Neural cell (in vitro differentiated cells): ENCODE measurements at regions not wholly inside any gene's neighbourhood (a gene's known extent, or its start where the extent isn't known, plus 50 kb on each side); places are given as distances from the start of the nearest gene placed in this dataset.

ENCODE experiments used
- H2AFZ ChIP-seq: fragments of 200-600, 300-800 bp; sonication (generic), shearing (Covaris generic); 2 replicates; pipeline ENCODE4 v1.6.0; 2014; ENCODE audit warnings: low read depth, mild to moderate bottlenecking, antibody characterized with exemption, low read length, moderate library complexity
- H3F3A ChIP-seq: fragments of 200-600 bp; shearing (Covaris generic); 2 replicates; pipeline ENCODE4 v1.6.1; 2016; ENCODE audit warnings: mild to moderate bottlenecking, moderate library complexity, mixed read lengths, antibody characterized with exemption, low read length; ENCODE audit not compliant: insufficient read depth, poor library complexity, severe bottlenecking
- H3K27ac ChIP-seq: fragments of 200-600, 300-800 bp; sonication (generic), shearing (Covaris generic); 2 replicates; pipeline ENCODE4 v1.5.1; 2014; ENCODE audit warnings: mild to moderate bottlenecking, low read length, moderate library complexity
- H3K27me3 ChIP-seq: fragments of 300-800, 200-600 bp; sonication (generic), shearing (Covaris generic); 2 replicates; pipeline ENCODE4 v1.6.0; 2014; ENCODE audit warnings: mild to moderate bottlenecking, low read depth, low read length, moderate library complexity; ENCODE audit not compliant: insufficient read depth
- H3K36me3 ChIP-seq: fragments of 300-800, 200-600 bp; sonication (generic), shearing (Covaris generic); 2 replicates; pipeline ENCODE4 v1.5.1; 2014; ENCODE audit warnings: mild to moderate bottlenecking, antibody characterized with exemption, low read length, moderate library complexity; ENCODE audit not compliant: insufficient read depth
- H3K4me2 ChIP-seq: fragments of 300-800, 200-600 bp; sonication (generic), shearing (Covaris generic); 2 replicates; pipeline ENCODE4 v1.6.0; 2014; ENCODE audit warnings: mild to moderate bottlenecking, low read length
- H3K4me3 ChIP-seq: fragments of 300-800, 200-600 bp; sonication (generic), shearing (Covaris generic); 2 replicates; pipeline ENCODE4 v1.5.1; 2014; ENCODE audit warnings: mild to moderate bottlenecking, low read length, moderate library complexity
- H3K79me2 ChIP-seq: fragments of 200-600 bp; shearing (Covaris generic); replicated peaks from 2 replicates; pipeline ENCODE4 v1.6.0; 2014; ENCODE audit warnings: mild to moderate bottlenecking, low read length, moderate library complexity; ENCODE audit not compliant: insufficient read depth
- H3K9ac ChIP-seq: fragments of 300-800, 200-600 bp; sonication (generic), shearing (Covaris generic); 2 replicates; pipeline ENCODE4 v1.6.1; 2016; ENCODE audit warnings: mild to moderate bottlenecking, low read length, mixed read lengths
- H3K9me2 ChIP-seq: fragments of 200-600 bp; shearing (Covaris generic); 2 replicates; pipeline ENCODE4 v1.6.1; 2016; ENCODE audit warnings: mild to moderate bottlenecking, low read length, mixed read lengths; ENCODE audit not compliant: insufficient read depth
- H3K9me3 ChIP-seq: fragments of 200-600, 300-800 bp; sonication (generic), shearing (Covaris generic); 2 replicates; pipeline ENCODE4 v1.6.1; 2016; ENCODE audit warnings: mild to moderate bottlenecking, mixed run types, low read length, moderate library complexity, mixed read lengths
- H4K20me1 ChIP-seq: fragments of 200-600 bp; shearing (Covaris generic); 2 replicates; pipeline ENCODE4 v1.6.1; 2016; ENCODE audit warnings: mild to moderate bottlenecking, mixed run types; ENCODE audit not compliant: insufficient read depth
- CTCF ChIP-seq: fragments of 450-650 bp; IDR thresholded peaks from 2 replicates; pipeline ENCODE4 v1.5.1; 2014; ENCODE audit warnings: antibody characterized with exemption, mild to moderate bottlenecking, moderate library complexity; ENCODE audit not compliant: poor library complexity, severe bottlenecking
- EP300 ChIP-seq: fragments of 450-650 bp; conservative IDR thresholded peaks from 2 replicates; pipeline ENCODE4 v1.6.1; 2014; ENCODE audit warnings: antibody characterized with exemption, mild to moderate bottlenecking, moderate library complexity; ENCODE audit not compliant: poor library complexity, severe bottlenecking
- EZH2 ChIP-seq: fragments of 200-600, 300-800 bp; shearing (Covaris generic), sonication (generic); IDR thresholded peaks from 2 replicates; pipeline ENCODE4 v1.6.1; 2014; ENCODE audit warnings: antibody characterized with exemption, low read length, borderline replicate concordance, mild to moderate bottlenecking; ENCODE audit not compliant: insufficient read depth, poor library complexity, severe bottlenecking
- MXI1 ChIP-seq: fragments of 450-650 bp; conservative IDR thresholded peaks from 2 replicates; pipeline ENCODE4 v1.6.1; 2014; ENCODE audit warnings: antibody characterized with exemption, mild to moderate bottlenecking; ENCODE audit not compliant: poor library complexity, severe bottlenecking
- POLR2AphosphoS5 ChIP-seq: IDR thresholded peaks from 2 replicates; pipeline ENCODE4 v1.6.1; 2012
- RAD21 ChIP-seq: fragments of 450-650 bp; conservative IDR thresholded peaks from 2 replicates; pipeline ENCODE4 v1.6.1; 2014; ENCODE audit warnings: antibody characterized with exemption, mild to moderate bottlenecking, moderate library complexity
- REST ChIP-seq: IDR thresholded peaks from 2 replicates; pipeline ENCODE4 v1.6.1; 2012; ENCODE audit warnings: borderline replicate concordance
- SMC3 ChIP-seq: fragments of 450-650 bp; conservative IDR thresholded peaks from 2 replicates; pipeline ENCODE4 v1.6.1; 2014; ENCODE audit warnings: antibody characterized with exemption, mild to moderate bottlenecking, moderate library complexity; ENCODE audit not compliant: poor library complexity
- TAF1 ChIP-seq: IDR thresholded peaks from 2 replicates; pipeline ENCODE4 v1.6.1; 2012; ENCODE audit warnings: low read depth

GRCh38 chr4:14257903-14258302, 630.4 kb upstream of the BOD1L1 start:
- Histone ChIP-seq H3K4me3 (no peak overlapping the region), H3K27ac (no peak overlapping the region), H3K9me2 (no peaks in the 10 kb centered on the region), H3K27me3 (no peaks in the 10 kb centered on the region), H3K9me3 (no peaks in the 10 kb centered on the region), H4K20me1 (no peaks in the 10 kb centered on the region), H3K36me3 (no peaks in the 10 kb centered on the region), H3K4me2 (no peak overlapping the region), H3K9ac (no peak overlapping the region), H3K79me2 (no peaks in the 10 kb centered on the region), H3F3A (no peaks in the 10 kb centered on the region), H2AFZ (no peak overlapping the region)
- TF ChIP-seq SMC3, result no peak

GRCh38 chr4:14259936-14260335, 632.4 kb upstream of the BOD1L1 start:
- no peak overlapping the region for H3K4me3 ChIP-seq
- no peak overlapping the region for H3K4me2 ChIP-seq
- H3K27me3 ChIP-seq, result no peaks in the 10 kb centered on the region
- H3F3A ChIP-seq, result no peaks in the 10 kb centered on the region
- H4K20me1 ChIP-seq, result no peaks in the 10 kb centered on the region
- H3K9me3 ChIP-seq, result no peaks in the 10 kb centered on the region
- no peaks in the 10 kb centered on the region for H3K79me2 ChIP-seq
- H3K36me3 ChIP-seq, result no peaks in the 10 kb centered on the region
- H3K27ac ChIP-seq, result no peak overlapping the region
- H2AFZ ChIP-seq, result no peak overlapping the region
- no peak overlapping the region for H3K9ac ChIP-seq
- H3K9me2 ChIP-seq, result no peaks in the 10 kb centered on the region
- no peak for TF ChIP-seq EZH2
- no peak for TF ChIP-seq MXI1
- no peak for TF ChIP-seq TAF1
- TF ChIP-seq SMC3, result no peak
- no peak for TF ChIP-seq POLR2AphosphoS5
- TF ChIP-seq CTCF, result no peak
- no peak for TF ChIP-seq RAD21
- no peak for TF ChIP-seq REST
- no peak for TF ChIP-seq EP300

- Histone ChIP-seq H4K20me1 (no peaks in the 10 kb centered on the region), H3K9me2 (no peaks in the 10 kb centered on the region), H2AFZ (no peak overlapping the region), H3K36me3 (no peaks in the 10 kb centered on the region), H3F3A (no peaks in the 10 kb centered on the region), H3K79me2 (no peaks in the 10 kb centered on the region), H3K27me3 (no peaks in the 10 kb centered on the region), H3K9me3 (no peaks in the 10 kb centered on the region), H3K27ac (no peak overlapping the region), H3K9ac (no peak overlapping the region), H3K4me3 (no peak overlapping the region), H3K4me2 (no peak overlapping the region)
- TF ChIP-seq TAF1, result no peak
Measured at GRCh38 chr4:14260591-14260990, 633.1 kb upstream of the BOD1L1 start.
